Endothelial cell of umbilical vein (primary cell): ENCODE measurements at regions not wholly inside any gene's neighbourhood (a gene's known extent, or its start where the extent isn't known, plus 50 kb on each side); places are given as distances from the start of the nearest gene placed in this dataset.

Experiments used
- CTCF ChIP-seq, 2 donors: IDR thresholded peaks; 1 replicate in 1 of 2; 2 replicates in 1 of 2; pipeline ENCODE4 v1.5.1; 2011; ENCODE audit warnings: low read length in 2 of 2, mild to moderate bottlenecking in 2 of 2, moderate library complexity in 2 of 2, control low read depth in 1 of 2, inconsistent platforms in 1 of 2, low read depth in 1 of 2; ENCODE audit not compliant: insufficient read depth in 1 of 2; ENCODE audit errors: extremely low read depth in 1 of 2
- EZH2 ChIP-seq: IDR thresholded peaks from 2 replicates; pipeline ENCODE4 v1.6.1; 2012; ENCODE audit warnings: borderline replicate concordance, low read depth, mild to moderate bottlenecking, moderate library complexity, low read length, inconsistent platforms; ENCODE audit not compliant: severe bottlenecking
- FOS ChIP-seq: IDR thresholded peaks from 2 replicates; pipeline ENCODE4 v1.6.1; 2011; ENCODE audit warnings: mild to moderate bottlenecking, low read length, moderate library complexity, borderline replicate concordance; ENCODE audit not compliant: insufficient read depth
- MYC ChIP-seq: IDR thresholded peaks from one replicate; pipeline ENCODE4 v1.6.1; 2011; ENCODE audit warnings: mild to moderate bottlenecking, low read depth, low read length
- POLR2A ChIP-seq: IDR thresholded peaks from 2 replicates; pipeline ENCODE4 v1.6.1; 2012; ENCODE audit warnings: low read depth, mild to moderate bottlenecking, control low read depth, low read length
- POLR2AphosphoS5 ChIP-seq: IDR thresholded peaks from 2 replicates; pipeline ENCODE4 v1.6.1; 2012; ENCODE audit warnings: low read depth, mild to moderate bottlenecking, control low read depth, low read length, moderate library complexity; ENCODE audit not compliant: insufficient read depth

DNA sequence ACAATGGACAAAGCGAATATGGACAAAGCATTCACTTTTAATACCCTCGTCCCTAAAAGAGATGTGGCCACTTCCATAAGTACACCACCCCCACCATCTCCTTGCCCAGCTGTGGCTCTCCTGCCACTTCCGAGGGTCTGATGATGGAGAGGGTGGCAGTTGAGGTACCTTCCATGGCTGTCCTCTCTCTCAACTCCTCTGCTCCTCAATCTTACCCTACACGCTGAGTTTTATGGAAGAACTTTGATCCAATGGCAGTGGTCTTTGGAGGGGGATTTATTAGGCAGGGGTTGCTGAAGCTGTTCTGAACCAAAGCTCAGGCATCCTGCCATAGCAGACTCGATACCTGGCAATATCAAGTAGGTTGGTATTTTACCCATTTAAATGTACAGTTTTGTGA, 413.0 kb downstream of the TSHZ3 start:
- TF ChIP-seq POLR2AphosphoS5: no peak
- TF ChIP-seq EZH2: no peak
- TF ChIP-seq POLR2A: no peak
- TF ChIP-seq CTCF (IDR thresholded peaks at IDR 0.05; ENCODE audit: extremely low read depth in 1 of 2, insufficient read depth in 1 of 2, low read depth in 1 of 2, low read length in 2 of 2): no peak
- TF ChIP-seq MYC: no peak
- TF ChIP-seq FOS: no peak
